HG02970 (cell line): ENCODE measurements at regions not wholly inside any gene's neighbourhood (a gene's known extent, or its start where the extent isn't known, plus 50 kb on each side); places are given as distances from the start of the nearest gene placed in this dataset.
"Not testable (repeated sequence)": the region's sequence is repeated elsewhere in the genome, so short reads cannot be mapped to it uniquely, and the experiment has no call there.

ENCODE experiments used
- ATAC-seq: cut with Tn5 transposase; IDR thresholded peaks from one replicate; pipeline ENCODE4 v1.9.1; 2021; ENCODE audit warnings: mild to moderate bottlenecking, moderate library complexity, moderate number of reproducible peaks; ENCODE audit not compliant: unreplicated experiment, low FRiP score

DNA sequence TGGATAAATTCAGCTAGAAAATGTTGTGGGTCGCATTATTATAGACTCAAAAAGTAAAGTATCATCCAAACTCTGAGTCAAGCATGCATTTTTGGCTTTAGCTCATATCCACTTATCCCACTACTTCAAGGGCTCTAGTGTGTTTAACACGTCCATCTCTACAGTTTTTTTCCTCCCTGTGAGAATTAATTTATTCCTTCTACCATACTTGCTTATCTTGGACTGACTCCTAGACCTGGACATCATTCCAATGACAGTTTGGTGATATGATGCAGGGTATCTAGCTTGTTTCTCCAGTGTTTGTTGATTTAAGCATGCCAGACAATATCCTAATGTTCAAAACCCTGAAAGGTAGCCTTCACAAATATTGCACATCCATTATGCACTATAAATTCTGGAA is 1037.1 kb upstream of the INTU start:
- ATAC-seq: no peak

DNA sequence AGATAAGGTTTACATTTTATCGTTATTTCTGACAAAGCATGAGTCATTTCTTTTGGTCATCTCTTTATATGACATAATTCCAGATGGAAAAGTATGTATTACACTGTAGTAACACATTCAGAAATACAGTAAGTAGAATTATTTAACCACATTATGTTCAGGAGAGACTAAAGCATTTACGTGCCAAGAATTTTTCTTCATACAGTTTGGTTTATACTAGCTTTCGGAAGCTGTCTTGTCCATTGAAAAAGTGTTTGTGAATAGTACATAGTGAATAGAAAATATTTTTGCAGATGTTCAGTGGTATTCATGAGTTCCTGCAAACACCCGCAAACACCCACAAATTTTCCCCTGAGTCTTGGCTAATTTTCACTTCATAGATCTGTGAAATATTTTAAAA is 1033.0 kb upstream of the INTU start:
- no peak for ATAC-seq

DNA sequence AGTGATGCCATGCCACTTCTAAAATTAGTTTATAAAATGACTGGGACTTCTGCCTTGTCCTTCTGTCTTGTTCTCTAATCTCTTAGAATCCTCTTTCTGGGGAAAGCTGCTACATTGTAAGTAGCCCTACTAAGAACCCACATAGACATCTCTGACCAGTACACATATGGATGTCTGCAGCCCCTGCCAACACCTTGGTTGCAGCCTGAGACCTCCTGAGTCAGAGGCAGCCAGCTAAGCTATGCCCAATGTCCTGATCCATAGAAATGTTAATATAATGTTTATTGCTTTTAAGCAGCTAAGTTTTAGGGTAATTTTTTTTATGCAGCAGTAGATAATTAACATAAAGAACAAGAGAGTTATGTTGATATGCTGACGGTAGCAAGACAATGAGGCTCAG is 1029.5 kb upstream of the INTU start:
- no peak for ATAC-seq

DNA sequence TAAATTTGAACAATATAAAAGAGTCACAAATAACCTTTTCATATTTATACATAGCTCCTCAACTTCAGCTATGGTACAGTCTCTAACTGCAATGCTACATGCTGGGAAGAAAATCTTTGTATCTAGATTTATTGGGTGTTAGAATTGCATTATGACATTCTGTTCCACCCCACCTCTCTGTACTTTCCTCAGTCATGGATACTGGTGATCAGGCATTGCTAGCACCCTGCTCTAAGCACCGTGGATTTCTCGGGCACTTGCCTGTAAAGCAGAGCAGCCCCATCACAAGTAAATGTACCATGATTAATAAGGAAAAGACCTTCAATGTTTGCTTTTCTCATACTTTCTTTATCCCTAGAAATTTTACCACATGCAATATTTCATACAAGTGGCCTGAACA is 1028.9 kb upstream of the INTU start:
- no peak for ATAC-seq

DNA sequence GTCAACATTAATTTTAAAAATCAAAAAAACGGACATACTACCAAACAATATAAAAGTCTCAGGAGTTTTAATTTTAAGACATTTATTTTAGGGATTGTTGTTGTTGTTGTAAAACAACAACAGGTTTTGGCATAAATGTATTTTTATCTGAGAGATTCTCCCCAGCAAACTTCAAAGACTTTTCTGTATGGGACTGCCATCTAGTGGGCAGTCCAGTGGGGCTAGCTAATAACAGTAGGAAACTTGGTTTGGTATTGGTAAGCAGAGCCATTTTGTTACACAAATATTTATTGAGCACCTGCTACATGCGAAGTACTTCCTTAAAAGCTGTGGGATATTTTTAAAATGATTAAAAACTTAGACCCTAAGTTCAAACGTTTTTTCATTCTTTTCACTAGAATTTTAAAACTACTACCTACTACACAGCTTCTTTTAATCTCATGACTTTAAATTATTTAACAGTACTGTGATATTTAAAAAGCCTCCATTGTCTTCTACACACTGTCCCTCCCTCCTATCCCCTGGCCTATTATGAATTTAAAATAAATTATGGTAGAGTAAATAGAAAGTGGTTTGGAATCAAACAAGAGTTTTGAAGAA is 1028.4 kb upstream of the INTU start:
- ATAC-seq: peak; percentile 57

DNA sequence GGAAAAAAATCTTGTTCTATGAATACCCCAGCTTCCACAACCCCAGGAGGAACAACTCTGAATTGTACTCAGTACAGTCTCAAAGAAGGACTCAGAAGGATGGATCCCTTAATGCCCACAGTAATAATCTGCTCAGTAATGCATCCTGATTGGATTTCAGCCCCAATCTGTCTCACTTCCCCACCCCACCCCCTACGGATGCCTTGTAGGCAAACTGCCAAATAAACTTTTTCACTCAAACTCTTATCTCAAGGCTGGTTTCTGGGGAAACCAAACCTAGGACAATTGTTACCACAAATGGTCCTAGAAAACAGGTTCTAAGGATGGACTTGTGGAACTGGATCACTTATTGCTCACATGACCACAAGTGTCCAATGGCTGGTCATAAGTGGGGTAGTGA is 1021.8 kb upstream of the INTU start:
- no peak for ATAC-seq

DNA sequence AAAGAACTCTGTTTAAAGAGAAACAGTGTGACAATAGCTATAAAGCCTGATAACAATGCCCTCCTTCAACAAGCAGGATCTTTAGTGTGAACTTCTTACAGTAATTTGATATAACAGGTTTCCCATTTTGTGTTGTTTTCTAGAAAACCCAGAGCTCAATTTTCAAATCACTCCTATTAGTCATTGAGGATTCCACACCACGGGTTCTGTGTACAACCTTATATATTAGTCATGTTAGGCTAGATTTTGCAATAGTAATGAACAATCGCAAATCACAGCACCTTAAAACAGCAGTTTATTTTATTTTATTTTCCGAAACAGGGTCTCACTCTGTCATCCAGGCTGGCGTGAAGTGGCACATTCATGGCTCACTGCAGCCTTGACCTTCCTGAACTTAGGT is 1020.9 kb upstream of the INTU start:
- no peak for ATAC-seq

DNA sequence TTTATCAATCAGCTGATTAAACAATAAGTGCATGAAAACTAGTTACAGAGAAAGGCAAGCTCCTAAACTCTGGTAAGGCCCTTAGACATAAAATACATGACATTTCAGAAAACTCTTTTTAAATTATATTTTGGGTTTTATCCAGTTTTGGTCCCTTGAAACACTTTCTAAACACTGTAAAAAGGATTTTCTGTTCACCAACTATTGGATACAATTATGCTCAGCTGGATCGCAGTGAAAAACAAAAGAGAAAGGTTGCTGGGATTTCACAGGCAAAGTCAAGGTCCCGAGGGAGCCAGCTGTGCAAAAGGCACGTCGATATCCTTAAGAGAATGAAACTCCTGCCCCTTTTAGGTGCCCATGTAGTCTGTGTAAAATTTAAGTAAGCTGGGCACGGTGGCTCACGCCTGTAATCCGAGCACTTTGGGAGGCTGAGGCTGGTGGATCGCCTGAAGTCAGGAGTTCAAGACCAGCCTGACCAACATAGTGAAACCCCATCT is 1018.4 kb upstream of the INTU start:
- no peak for ATAC-seq

DNA sequence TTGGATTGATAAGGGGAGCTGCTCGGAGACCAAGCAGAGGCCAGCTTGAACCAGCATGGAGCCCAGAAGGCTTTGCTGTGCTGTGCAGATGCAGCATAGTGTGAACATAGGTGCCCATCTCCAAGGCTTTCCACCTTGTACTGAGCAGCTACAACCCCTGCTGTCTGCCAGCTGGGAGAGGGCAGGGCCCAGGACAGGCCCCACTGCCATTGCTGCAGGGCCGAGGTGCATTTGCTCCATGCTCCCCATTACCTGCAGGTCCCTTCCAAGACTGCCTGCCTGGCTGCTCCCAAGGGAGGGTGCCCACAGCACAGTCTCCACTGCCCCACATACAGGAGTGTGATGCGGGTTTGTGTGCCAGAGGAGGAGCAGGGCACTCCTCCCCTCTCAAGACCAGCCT is 1016.0 kb upstream of the INTU start:
- no peak for ATAC-seq

DNA sequence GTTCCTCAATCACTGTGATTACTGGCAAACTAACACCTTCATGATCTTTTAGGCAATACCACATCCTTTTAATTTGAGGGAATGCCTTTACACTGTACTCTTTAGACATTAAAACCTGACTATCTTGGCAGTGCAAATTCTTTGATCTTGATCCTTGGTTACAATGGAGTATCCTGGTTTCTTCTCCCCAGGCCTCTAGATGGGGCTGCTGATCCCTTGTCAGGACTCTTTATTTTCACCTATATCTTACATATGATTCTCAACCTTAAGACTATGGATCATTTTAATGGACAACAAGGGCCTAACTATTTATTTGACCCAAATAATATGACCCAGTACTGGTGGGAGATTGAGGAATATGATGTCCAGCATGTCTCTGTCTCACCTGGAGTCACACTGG is 1005.5 kb upstream of the INTU start:
- no peak for ATAC-seq

DNA sequence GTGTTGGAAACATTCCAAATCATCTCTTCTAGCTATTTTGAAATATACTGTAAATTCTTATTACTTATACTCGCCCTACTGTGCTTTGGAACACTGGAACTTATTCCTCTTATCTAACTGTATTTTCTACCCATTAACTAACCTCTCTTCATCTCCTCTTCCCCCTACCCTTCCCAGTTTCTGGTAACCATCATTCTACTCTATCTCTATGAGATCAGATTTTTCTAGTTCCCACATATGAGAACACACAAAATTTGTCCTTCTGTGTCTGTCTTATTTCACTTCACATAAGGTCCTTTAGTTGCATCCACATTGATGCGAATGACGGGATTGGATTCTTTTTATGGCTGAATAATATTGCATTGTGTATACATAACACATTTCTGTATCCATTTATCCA is 1003.8 kb upstream of the INTU start:
- ATAC-seq: no peak

DNA sequence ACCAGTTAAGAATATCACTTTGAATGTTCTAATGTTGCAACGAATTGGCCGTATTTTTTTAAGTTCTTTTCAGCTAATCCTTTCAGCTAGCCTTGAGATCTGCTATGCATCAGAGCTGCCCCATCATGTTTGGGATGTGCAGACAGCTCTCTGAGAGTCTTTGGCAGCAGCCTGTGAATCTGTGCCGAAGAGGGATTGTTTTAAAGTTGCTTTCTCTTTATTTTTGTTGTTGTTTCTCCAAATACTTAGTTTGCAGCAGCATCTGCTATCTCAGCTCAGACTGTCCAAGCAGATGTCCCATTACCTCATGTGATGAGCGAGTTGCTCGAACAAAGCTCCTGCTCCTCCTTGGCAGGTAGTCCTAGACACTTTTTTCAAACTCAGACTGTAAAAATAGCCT is 1002.5 kb upstream of the INTU start:
- no peak for ATAC-seq

DNA sequence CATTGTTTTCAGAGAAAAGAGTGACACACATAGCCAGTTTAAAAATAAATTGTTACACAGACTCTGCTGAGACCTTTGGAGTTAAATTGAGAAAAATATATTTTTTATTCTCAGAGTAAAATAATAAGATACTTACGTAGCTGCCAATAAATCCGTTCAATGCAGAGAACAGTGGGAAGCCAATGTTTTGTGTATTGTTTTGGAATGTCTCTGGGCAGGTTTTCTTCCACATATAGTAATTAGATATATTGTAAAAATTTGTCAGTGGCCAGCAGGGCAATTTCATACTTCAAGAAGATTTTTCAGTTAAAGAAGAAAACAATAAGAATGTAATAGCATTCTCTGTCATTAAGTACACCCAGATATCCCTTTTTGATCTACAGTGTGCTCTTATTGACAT is 999.5 kb upstream of the INTU start:
- no peak for ATAC-seq

DNA sequence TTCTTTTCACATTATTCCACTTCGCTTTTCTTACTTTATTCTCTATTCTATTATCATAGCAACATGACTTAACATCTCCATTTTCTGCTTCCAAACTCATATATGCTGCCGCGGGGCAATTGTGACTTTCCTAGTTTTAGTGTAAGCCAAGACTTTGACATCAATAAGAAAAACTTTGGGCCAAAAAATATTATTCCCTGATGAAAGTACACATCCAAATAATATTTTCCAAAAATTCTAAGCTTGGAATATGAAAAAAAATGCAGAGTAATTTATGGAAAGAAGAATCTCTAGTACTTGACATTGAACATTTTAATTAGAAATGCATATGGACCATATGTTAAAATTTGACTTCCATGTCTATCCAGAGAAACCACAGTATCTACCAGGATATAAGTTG is 995.1 kb upstream of the INTU start:
- no peak for ATAC-seq

DNA sequence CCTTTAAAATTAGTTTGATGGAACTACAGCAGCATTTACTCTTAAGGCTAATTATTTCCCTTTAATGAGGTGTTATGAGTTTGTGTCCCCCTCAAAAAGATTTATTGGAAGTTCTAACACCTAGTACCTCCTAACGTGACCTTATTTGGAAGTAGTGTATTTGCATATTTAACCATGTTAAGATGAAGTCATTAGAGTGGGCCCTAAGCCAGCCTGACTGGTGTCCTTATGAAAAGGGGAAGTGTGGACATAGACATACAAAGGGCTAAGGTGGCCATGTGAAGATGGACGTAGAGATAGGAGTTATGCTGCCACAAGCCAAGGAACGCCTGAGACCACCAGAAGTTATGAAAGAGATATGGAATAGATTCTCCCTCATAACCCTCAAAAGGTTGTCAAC is 985.4 kb upstream of the INTU start:
- ATAC-seq: no peak

DNA sequence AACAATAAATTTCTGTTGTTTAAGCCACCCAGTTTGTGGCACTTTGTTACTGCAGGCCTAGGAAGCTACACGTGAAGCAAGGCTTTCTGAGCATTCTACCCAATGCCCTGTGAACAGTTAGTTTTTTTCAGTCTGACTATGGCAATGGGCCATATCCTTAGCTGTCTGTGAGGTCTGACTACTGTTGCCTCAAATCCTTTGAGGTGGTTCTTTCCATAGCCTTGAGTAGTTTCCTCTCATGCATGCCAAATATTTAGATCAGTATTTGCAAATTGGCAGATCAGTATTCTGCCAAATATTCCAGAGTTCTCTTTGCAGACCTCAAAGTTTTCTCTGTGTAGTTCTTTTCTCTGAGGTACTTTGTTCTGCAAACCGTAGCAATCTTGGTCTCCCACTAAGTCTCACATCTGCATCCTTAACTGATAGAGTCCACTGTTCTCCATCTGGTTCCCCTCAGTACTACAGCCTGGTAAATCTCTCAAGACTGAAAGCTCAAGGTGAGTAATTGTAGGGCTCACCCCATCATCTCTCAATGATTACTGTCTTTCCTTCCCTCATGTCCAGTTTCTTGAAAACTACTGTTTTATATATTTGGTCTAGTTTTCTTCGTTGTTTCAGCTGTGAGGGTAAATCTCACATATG is 984.9 kb upstream of the INTU start:
- ATAC-seq: no peak

DNA sequence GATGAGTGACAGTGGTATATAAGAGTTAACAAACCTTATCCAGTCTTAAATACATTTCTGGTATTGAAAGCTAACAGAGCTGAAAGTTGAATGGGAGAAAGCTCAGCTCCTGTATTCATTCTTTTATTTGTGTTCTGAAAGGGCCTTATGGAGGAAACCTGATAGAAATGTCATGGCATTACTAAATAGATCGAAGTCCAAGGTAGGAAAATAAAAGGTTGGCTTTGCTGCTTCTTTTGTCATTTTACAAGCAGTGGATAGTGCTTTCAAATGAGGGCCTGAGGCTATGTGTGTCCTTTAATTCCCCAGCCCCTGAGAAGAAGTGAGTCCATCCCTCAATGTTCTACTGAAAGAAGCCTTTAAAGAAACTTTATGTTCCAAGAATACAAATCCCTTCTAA is 974.3 kb upstream of the INTU start:
- ATAC-seq: no peak

DNA sequence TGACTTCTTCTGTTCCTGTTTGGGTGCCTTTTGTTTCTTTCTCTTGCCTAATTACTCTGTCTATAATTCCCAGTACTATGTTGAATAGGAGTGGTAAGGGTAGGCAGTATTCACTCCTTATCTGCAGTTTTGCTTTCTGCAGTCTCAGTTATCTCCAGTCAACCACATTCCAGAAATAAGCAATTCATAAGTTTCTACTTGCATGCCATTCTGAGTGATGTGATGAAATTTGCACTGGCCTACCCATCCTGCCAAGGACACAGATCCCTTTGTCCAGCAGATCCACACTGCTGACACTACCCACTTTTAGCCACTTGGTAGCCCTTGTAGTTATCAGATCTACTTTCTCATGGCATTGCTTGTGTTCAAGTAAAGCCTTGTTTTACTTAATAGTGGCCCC is 971.6 kb upstream of the INTU start:
- ATAC-seq: no peak

DNA sequence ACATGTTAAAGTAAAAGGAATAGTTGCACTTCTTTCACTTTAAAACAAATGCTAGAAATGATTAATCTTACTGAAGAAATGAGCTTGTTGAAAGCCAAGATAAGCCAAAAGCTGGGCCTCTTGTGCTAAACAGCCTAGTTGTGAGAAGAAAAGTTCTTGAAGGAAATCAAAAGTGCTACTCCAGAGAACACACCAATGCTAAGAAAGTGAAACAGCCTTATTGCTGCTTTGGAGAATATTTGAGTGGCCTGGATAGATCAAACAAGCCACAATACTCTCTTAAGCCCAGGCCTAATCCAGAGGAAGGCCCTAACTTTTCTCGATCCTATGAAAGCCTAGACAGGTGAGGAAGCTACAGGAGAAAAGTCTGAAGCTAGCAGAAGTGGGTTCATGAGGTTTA is 967.9 kb upstream of the INTU start:
- ATAC-seq: no peak

DNA sequence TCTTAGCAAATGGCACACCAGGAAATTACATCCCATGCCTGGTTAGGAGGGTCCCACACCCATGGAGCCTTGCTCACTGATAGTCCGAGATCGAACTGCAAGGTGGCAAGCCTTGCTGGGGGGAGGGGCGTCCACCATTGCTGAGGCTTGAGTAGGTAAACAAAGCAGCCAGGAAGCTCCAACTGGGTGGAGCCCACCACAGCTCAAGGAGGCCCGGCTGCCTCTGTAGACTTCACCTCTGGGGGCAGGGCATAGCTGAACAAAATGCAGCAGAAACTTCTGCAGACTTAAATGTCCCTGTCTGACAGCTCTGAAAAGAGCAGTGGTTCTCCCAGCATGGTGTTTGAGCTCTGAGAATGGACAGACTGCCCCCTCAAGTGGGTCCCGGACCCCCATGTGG is 962.7 kb upstream of the INTU start:
- ATAC-seq: not testable (repeated sequence)

DNA sequence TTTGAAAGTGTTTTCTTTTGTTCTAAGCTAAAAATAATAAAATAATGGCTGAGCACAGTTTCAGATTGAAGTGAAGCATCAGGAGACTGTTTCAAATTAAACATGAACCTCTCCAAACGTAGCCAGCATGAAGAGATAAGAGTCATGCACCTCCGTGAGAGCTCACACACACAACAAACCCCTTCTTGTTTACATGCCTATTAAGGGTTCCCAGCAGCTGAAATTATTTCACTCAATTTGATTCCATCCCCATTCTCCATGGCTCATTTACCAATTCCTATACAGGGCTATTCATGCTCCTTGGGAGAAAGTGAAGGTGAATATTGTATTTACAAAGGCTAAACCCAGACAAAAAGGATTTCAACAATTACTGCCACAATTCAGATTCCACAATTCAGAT is 954.1 kb upstream of the INTU start:
- no peak for ATAC-seq

DNA sequence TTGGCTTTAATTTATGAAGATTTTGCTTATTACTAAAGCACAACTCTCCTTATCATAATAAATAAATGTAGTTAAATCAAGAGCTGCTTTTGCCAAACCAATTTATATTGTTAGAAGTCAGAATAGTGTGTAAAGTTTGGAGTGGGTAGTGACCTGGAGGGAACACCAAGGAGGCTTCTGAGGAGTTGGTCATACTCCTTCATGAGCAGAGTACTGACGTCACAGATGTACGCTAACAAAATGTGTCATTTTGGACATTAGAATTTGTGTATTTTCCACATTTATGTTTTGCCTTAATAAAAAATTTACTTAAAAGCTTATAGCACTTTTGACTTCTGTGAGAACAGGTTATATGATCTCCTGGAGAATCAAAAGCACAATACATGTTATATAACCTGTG is 953.5 kb upstream of the INTU start:
- no peak for ATAC-seq

DNA sequence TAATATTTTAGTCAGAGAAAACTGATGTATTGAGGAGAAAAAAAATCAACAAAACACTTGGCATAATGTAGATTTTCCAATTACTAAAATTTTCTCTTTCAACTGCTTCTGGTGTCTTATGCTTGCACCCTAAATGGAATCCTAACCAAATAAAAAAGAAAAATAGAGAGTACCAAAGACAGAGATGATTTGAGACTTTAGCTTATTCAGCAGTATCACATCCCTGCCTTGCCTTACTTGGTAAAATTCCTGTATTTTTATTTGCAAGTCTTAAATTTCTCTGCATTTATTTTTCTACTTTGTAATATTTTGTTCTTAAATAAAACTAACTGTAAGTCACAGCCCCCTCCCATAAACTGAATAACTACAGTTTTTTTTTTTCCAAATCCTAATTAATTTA is 950.5 kb upstream of the INTU start:
- no peak for ATAC-seq
